HG03460 (cell line): ENCODE measurements at regions not wholly inside any gene's neighbourhood (a gene's known extent, or its start where the extent isn't known, plus 50 kb on each side); places are given as distances from the start of the nearest gene placed in this dataset.
"Not testable (repeated sequence)": the region's sequence is repeated elsewhere in the genome, so short reads cannot be mapped to it uniquely, and the experiment has no call there.

ENCODE experiments used
- ATAC-seq: cut with Tn5 transposase; IDR thresholded peaks from one replicate; pipeline ENCODE4 v1.9.1; 2021; ENCODE audit not compliant: unreplicated experiment

DNA sequence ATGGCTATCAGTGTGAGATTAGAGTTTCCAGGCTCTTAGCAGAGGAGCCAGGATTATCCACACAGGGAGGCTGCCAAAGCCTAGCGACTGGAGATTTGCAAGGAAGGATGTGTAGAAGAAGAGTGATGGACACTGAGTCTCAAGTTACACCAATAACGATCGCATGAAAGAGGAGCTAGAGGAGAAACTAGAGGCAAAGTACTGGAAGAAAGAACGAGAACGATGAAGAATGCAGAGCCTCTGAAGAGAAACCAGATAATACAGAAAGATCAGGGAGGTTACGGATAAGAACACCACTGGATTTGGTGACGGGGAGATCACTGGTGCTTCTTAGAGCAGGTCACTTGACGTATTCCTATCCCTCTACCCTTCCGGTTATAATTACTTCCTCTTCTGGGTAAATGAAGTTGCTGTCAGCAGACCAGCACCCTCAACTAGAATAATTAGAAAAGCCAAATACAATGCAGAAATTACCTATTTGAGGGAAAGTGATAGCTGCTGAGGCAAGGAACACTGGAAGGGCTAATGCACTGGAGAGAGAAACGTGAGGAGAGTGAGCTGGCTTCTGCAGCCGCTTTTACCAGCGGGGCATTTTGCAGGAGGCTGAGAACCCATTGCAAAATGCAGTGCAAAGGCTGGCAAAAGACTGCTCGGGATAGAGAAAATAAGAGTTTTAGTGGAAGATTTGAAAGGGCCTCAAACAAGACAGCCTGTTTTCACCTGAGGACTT lies 93.1 kb upstream of the HIF1A start:
- no peak for ATAC-seq

DNA sequence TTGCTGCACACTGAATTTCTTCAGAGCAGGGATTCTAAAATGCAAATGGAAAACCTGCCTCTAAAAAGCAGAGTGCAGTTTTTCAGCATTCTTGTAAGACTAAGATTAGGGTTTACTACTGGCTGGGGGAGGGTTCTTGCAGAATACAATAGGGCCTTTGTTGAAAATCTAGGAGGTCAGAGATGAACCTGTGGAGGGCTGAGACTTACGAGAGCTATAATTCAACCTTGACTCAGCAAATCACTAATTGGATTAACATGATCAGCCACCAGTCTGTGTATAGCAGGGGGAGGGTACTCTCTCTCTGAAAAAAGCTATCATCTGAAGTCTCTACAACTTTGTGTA lies 92.6 kb upstream of the HIF1A start:
- no peak for ATAC-seq

DNA sequence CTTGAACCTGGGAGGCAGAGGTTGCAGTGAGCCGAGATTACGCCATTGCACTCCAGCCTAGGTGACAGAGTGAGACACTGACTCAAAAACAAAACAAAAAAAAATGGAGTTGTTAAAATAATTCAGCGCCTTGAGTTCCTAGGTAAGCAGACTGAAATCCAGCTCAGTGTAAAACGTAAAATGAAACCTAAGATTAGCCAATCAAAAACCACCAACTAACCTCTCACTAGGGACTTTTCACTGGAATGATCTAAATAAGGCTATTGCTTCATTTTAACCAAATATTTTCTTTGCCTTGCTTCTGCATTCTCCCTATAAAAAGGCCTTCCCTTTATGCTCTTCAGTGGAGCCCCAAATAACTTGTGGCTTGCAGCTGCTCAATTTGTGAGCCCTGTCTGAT lies 91.6 kb upstream of the HIF1A start:
- no peak for ATAC-seq

DNA sequence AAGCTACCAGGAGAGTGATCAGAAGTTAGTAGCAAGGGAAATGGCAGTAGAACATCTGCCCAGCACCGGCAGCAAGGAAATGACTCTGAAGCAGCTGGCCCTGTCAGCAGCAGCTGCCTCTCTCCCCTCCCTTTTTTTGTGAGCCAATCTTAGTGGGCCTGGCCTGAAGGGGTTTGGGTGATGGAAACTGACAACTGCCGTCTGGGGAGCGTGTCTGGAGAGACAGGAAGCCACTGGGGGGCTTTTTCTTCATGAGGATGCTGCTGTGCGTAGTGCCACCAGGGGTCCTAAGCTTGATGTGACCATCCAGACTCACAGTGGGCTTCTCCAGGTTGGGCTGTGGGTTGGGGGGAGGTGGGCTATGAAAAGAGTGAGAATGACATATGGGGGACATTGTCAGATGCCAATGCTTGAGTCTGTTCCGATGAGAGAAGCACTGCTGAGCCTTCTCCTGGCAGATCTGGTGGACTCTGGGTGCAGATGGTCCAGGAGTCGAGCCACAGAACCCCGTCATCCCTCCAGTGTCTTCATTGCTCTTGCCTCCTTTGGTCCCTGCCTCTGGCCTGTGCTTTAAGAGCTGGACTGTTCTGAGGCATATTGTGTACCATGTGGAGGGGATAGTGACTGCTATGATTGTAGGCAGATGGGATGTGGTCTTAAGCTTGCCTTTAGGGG lies 87.6 kb upstream of the HIF1A start:
- ATAC-seq, result no peak

DNA sequence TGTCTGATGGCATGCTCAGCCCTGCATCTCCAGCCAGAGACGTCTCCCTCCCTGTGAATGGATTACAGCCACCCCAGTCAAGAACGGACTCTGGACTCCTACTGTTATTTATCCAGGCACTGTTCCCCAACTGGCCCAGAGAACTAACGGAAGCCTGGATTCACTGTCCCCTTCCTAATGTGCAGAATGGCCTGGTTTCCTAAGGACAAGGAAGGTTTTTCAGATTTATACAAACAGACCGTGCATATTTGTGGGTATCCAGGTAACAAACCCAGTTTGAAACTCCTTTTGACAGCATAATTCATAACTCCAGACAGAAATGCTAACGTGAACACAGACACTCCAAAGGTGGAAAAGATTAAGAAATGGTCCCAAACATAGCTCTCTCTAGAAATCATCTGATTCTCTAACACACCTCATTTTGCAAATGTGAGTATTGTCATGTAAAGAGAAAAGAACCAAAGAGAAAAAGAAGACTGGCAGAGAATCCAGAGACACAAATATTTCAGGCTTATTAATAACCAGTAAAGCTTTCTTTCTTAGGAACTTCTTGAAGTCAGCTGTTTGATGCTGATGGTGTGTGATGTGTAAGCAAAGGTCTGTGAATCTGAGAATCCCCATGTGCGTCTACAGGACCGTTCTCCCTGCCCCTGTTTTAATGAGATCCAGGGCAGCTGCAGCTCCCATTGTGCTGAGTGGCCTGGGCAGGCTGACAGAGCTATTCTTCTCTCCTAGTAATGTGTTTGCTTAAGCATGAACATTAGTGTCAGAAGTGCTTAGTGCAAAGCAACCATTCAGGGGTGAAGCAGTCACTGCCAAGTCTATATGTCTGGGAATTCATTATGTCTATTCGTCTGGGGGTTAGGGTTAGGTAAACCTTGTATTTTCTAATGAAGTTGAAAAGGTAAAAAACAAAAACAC lies 86.8 kb upstream of the HIF1A start:
- no peak for ATAC-seq

DNA sequence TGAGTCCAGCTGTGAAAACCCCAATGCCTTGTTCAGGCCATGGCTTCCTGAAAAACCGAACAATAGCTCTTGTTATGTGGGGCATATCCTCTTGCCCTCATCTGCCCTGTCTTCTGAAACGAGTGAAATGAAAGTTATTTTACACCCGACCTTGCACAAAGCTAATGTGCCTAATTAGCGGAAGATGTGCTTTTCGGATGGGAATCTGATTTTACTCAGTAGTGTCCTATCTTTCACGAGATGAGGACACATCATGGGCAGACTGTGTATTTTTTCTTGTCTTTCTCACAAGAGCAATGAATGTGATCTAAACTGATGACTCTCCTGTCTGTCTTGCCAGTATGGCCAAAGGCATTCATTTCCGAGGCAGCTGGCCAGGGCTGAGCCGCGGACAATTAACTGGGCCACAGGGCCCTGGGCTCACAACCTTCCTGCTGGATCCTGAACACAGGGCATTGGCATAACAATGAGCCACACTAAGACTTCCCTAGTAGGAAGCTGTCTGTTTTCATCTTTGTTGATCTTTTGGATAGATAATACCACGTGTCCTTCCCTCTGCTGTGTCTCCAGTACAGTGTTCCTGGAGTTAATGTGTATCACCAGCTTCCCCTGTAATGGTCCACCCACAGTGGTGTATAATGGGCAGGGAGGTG lies 86.0 kb upstream of the HIF1A start:
- ATAC-seq, result no peak

DNA sequence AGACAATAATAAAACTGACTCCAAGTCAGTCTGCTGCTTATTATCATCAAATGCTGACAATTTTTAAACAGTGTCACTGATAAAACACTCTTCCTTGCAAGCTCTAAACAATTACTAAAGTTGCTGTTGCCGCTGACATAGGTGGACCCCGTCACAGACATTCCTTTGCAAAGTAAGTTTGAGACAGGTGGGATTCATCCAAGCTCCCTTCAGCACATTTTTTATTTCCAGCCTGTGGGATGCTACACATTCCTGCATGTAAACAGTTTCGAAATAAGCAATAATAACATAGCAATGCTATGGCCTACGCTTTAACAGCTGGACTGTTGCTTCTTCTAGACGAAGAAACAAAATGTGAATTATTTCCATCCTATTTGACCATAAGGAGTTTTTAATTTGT lies 85.4 kb upstream of the HIF1A start:
- ATAC-seq, result no peak

DNA sequence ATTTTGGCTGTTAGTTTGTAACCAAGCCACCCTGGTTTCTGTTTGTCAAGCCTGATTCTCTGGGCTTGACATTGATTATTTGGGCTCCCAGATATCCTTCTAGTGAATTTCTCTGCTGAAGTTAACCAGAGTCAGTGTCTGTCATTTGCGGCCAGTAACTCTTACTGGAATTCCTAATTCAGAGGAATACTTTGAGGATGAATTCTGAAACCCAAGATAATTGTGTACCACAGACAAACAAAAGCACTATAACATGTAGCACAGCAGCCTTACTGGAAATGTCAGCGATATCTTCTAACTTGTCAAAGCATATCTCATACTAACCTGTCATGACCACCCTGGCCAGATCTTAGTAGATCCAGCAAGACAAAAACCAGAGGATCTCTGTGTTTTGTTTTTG lies 84.4 kb upstream of the HIF1A start:
- ATAC-seq, result no peak

DNA sequence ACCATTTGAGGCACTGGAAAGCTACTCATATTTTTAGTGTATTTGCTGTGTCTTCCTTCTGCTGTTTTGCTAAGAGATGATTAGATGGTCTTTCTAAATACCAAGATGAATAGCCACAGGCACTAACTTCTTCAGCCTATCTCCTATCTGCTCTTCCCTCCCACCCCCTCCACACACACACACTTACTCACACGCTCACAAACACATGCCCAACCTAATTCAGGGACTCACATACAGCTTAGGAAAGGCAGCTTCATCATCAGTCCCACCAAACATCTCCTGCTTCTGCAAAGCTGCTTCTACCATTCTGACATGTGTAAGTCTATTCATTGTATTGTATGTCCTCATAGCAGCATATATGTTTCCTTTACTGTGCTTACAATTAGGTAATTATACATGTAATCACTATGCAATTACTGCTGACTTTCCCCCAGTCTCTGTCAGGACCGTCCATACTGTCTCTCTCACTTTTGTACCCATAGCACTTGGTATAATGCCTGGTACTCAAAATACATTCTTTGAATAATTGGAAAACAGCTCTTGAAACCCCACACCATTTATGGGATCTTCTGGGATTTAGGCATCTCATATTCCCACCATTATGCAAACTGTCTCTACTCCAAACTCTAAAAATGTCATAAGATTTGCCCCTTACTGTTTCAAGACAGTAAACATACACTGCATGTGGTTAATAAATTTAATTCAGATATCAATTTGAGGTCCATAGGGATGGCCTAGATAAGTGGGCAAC lies 83.3 kb upstream of the HIF1A start:
- ATAC-seq, result no peak

DNA sequence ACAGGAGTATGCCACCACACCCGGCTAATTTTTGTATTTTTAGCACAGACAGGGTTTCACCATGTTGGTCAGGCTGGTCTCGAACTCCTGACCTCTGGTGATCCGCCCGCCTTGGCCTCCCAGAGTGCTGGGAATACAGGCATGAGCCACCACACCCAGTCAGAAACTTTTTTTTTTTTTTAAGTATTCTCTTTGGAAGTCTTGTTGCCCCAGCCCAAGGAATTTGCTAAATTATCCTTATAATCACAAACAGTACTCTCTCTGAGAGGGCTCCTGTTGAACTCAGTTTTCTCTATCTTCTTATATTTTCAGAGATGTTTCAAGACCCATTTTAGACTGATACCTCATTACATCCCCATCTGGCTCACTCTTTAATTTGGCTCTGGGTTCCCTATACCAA lies 82.3 kb upstream of the HIF1A start:
- ATAC-seq, result not testable (repeated sequence)

DNA sequence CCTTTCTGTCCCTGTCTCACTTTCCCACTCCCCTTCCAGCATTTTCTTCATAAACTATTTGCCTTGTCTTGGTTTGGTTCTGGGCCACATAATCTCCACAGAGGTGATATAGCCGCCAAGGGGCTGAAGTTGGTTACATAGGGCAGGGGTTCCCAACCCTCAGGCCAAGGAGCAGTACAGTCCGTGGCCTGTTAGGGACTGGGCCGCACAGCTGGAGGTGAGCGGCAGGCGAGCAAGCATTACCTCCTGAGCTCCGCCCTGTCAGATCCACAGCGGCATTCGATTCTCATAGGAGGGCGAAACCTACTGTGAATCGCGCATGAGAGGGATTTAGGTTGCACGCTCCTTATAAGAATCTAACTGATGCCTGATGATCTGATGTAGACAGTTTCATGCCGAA lies 80.6 kb upstream of the HIF1A start:
- no peak for ATAC-seq

DNA sequence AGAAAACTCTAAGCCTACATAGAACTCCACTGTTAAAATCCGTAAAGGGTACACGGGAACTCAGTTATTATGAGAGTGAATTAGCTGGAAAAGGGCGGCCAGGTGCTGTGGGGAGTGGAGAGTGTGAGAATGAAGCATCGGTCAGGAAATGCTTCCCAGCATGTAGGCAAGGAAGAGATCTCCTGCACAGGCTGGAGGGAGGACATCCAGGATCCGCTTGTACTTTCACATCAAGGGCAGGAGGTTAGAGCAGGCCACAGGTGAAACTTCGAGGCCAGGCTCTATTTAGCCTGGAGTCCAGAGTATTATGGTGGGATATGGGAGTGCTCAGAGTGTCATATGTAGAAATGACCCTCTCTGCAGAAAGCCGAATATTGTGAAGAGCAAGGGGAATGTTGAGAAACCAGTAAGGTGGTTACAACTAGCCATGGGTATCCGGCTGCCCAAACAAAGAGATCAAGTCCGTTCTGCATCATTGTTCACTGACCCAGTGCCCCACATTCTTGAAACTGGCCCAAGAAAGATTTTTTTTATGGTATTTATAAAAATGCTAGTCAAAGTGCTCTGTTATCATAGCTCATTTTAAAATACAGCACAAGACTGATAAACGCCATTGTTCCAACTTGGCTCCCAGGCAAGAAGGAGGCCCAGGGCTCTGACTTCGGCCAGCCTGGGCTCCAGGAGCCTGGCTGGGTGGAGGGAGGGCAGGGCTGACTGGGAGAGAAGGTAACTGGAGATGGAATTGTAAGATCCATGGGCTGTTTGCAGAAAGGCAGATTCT lies 79.4 kb upstream of the HIF1A start:
- no peak for ATAC-seq

DNA sequence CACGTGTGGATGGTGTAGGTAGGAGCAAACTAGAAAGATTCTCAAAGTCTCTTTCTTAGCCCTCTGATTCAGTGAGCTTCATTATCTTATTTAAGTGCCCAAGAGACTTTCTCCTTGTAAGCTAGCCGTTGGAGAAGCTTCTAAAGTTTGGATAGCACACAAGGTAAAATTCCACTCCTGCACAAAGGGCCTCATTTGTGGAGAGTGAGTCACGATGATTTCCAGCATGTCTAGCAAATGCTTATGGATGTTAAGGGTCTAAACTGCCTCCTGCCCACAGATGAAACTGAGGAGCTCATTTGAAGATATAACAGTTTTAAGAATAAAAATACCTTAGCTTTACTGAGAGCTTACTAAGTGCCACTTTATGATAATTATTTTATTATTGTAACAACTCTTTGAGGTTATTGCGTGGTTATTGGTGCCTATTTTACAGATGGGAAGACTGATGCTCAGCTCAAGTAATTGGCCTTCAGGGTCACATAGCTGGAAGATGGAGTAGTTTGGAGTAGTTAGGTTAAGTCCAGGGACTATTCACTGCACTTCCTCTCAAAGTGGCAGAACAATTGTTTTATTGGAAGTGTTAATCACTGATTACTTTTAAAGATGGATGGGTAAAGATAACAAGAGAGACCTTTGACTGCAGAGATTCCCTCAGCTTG lies 78.7 kb upstream of the HIF1A start:
- no peak for ATAC-seq

DNA sequence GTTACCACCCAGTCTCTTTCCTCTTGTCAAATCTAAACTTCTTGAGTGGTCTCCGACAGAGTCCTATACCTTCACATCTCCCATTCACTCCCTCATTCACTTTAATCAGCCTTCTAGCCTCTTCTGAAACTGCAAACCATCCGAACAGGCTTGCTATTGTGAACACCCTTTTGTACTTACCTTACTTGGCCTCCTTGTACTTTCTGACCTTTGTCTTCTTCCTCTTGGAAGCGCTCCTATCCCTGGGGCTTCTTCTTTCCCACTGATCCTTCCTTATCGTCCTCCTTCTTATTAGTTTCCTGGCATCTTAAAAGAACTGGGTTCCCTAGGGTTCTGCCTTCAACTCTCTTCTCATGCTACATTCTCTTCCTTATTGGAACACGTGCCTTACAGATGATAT lies 76.9 kb upstream of the HIF1A start:
- ATAC-seq, result no peak

DNA sequence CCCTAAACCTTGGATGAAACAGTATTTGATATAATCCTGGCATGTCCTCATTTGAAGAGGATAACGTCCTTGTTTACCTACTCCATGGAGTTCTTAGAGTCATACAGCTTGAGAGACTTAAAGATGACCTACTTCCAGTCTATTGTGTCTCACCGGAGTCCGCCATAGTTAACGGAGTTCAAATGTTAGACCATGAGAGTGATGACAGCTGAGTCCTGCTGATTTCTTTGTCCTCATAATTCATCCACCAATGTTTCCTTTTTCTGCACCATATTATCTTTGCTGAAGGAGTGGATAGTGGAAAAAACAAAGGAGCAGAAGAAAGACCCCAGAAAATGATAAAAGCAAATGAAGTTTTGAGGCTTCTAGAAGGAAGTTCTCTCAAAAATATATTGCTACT lies 75.8 kb upstream of the HIF1A start:
- ATAC-seq, result no peak

DNA sequence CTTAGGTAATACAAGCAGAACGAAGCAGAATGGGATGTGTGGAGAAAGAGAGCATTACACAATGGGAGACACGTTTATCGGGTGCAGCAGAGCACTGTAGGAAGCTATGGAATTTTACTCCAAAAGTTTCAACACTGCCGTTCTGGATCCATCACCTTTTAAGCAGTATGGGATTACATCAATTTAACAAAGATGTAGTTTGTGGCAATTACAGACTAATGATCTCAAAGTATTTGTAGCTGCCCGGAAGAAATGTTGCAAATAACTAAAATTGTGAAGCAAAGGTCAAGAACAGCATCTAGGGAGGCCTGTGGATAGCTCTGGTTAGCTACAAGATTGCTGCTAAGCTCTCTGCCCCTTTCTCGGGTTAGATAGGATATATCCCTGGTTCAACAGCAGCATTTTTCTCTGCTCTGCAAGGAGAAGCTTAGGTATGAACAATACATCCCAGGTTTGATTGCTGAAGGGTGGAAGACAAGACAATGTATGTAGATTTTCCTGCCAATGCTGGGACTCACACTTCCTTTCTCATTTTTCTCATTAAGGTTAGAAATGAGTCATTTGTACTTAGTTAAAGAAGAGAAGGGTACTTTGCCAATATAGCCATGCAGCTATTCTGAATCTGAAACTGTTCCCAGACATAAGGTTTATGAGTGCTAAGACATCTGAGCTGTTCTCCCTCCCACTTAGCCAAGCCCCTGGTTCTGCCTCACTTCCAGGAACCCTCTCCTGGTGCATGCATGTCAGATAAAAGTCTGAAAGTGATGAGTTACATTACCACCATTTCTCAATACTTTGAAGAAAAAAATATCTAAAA lies 75.0 kb upstream of the HIF1A start:
- ATAC-seq, result peak; percentile 71

DNA sequence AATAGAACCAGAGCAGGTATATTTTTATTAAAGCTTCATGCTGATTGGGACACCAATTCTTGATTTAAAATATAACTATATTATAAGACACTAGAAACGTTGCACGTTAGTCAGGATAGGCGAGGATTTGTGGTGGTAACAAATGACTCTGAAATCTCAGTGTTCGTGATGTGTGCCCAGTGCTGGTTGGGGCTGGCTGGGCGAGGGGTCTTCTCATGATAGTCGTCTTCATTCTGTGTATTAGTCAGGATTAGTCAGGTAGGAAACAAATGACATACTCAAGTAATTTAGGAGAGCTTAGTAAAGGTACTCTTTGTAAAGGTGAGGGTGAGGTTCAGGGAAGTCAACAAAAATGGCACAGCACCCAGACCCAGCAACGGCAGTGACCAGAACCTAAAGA lies 73.9 kb upstream of the HIF1A start:
- no peak for ATAC-seq

DNA sequence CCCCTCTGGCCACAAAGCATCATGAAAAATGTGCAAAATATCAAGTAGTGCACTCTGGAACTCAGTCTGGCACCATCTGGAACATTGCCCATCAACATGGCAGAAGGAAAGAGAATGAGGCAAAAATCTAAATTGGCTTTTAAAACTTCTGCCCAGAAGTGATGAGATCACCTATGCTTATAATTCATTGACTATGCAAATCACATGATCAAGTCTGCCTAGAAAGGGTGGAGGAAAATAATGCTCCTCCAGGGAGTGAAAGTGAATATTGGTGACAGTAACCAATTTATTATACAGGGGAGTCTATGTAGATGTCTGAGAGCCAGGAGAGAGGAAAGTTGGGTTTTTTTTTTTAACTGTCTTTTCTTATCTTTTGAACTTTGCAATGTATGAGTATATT lies 73.3 kb upstream of the HIF1A start:
- ATAC-seq, result no peak

DNA sequence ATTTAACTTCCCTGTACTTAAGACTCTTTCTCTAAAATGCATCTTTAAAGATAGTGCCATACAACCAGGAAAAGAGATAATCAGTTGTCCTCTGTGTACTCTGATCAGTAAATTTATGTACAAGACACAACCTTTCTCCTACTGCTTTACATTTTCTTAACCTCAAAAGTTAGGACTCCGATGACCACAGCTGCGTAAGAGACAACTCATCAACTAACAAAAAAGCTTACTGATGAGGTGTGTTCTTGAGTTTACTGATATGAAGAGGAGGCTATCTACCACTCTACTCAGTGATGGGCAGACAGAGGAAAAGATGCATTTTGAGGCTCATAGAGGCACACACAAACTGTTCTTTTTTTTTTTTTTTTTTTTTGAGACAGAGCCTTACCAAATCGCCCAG lies 71.4 kb upstream of the HIF1A start:
- ATAC-seq, result no peak
